Osteoblast (primary cell): ENCODE measurements at regions not wholly inside any gene's neighbourhood (a gene's known extent, or its start where the extent isn't known, plus 50 kb on each side); places are given as distances from the start of the nearest gene placed in this dataset.

Source experiments
- DNase-seq: peaks from one replicate; pipeline ENCODE4 v3.0.0; 2011; ENCODE audit warnings: low spot score, mixed read lengths; ENCODE audit not compliant: insufficient read length; ENCODE audit errors: missing footprints
- H2AFZ ChIP-seq: 2 replicates; pipeline ENCODE4 v1.6.0; 2011; ENCODE audit warnings: mild to moderate bottlenecking, low read length
- H3K27ac ChIP-seq: 2 replicates; pipeline ENCODE4 v1.5.1; 2011; ENCODE audit warnings: mild to moderate bottlenecking, low read depth, low read length, moderate library complexity
- H3K27me3 ChIP-seq: 2 replicates; pipeline ENCODE4 v1.6.0; 2012; ENCODE audit warnings: mild to moderate bottlenecking, control low read depth, inconsistent platforms, low read length, moderate library complexity; ENCODE audit not compliant: insufficient read depth
- H3K36me3 ChIP-seq: 2 replicates; pipeline ENCODE4 v1.5.1; 2011; ENCODE audit warnings: mild to moderate bottlenecking, low read length, control low read depth, moderate library complexity; ENCODE audit not compliant: insufficient read depth
- H3K4me1 ChIP-seq: 2 replicates; pipeline ENCODE4 v1.5.1; 2011; ENCODE audit warnings: mild to moderate bottlenecking, low read length, control low read depth, moderate library complexity; ENCODE audit not compliant: insufficient read depth
- H3K4me2 ChIP-seq: 2 replicates; pipeline ENCODE4 v1.6.0; 2011; ENCODE audit warnings: mild to moderate bottlenecking, low read length; ENCODE audit not compliant: insufficient read depth
- H3K4me3 ChIP-seq: fragments of 200-600 bp; sonication (generic); 3 replicates; pipeline ENCODE4 v1.5.1; 2012; ENCODE audit warnings: mild to moderate bottlenecking, low read length, inconsistent platforms; ENCODE audit not compliant: insufficient read depth
- H3K79me2 ChIP-seq: 2 replicates; pipeline ENCODE4 v1.6.0; 2012; ENCODE audit warnings: mild to moderate bottlenecking, low read length, control low read depth, inconsistent platforms; ENCODE audit not compliant: insufficient read depth
- H3K9me3 ChIP-seq: 2 replicates; pipeline ENCODE4 v1.5.1; 2011; ENCODE audit warnings: low read depth, low read length, control low read depth
- H4K20me1 ChIP-seq: 2 replicates; pipeline ENCODE4 v1.6.0; 2012; ENCODE audit warnings: mild to moderate bottlenecking, low read length, control low read depth; ENCODE audit not compliant: insufficient read depth
- CTCF ChIP-seq: IDR thresholded peaks from 2 replicates; pipeline ENCODE4 v1.5.1; 2011; ENCODE audit warnings: mild to moderate bottlenecking, low read depth, low read length, moderate library complexity; ENCODE audit errors: extremely low read depth

DNA sequence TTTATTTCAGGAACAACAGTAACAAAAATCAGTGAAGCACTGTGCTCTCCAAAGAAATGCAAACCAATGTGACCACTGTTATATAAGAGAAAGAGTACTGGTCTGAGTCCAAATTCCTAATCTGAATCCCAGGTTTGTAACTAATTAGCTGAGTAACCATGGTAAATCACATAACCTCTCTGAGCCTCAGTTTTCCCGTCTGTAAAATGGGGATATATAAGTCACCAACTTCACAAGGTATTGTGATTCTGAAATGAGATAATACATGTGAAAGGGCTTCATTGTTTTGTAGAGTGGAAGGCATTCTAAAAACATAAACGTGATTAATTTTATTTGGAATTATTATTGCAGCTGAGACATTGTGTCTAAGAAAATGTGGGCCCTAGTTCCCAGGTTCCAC, 91.3 kb upstream of the YPEL5 start:
- H3K79me2 ChIP-seq: no peaks in the 10 kb centered on the region
- DNase-seq: no peak
- no peak overlapping the region for H2AFZ ChIP-seq
- no peaks in the 10 kb centered on the region for H4K20me1 ChIP-seq
- H3K4me1 ChIP-seq: no peaks in the 10 kb centered on the region
- no peak overlapping the region for H3K4me3 ChIP-seq
- H3K36me3 ChIP-seq: no peaks in the 10 kb centered on the region
- TF ChIP-seq CTCF: no peak
- H3K4me2 ChIP-seq: no peak overlapping the region
- no peak overlapping the region for H3K27ac ChIP-seq
- no peaks in the 10 kb centered on the region for H3K9me3 ChIP-seq
- no peaks in the 10 kb centered on the region for H3K27me3 ChIP-seq

DNA sequence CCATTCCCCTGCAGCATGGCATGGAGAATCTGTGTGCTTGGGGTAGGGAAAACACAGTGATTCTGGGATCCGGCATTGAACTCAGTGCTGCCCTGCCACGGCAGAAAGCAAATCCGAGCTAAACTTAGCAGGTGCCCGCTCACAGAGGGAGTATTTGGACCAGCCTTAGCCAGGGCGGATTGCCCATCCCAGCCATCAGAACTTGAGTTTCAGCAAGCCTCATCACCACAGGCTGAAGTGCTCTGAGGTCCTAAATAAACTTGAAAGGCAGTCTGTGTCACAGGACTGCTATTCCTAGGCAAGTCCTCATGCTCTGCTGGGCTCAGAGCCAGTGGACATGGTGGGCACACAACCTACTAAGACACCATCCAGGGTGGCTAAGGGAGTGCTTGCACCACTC, 86.2 kb upstream of the YPEL5 start:
- no peaks in the 10 kb centered on the region for H3K9me3 ChIP-seq
- H4K20me1 ChIP-seq: no peaks in the 10 kb centered on the region
- no peaks in the 10 kb centered on the region for H3K79me2 ChIP-seq
- no peaks in the 10 kb centered on the region for H3K36me3 ChIP-seq
- no peak for DNase-seq
- no peak overlapping the region for H3K4me3 ChIP-seq
- no peaks in the 10 kb centered on the region for H3K27me3 ChIP-seq
- H3K4me2 ChIP-seq: no peak overlapping the region
- no peak overlapping the region for H2AFZ ChIP-seq
- no peaks in the 10 kb centered on the region for H3K4me1 ChIP-seq
- H3K27ac ChIP-seq: no peak overlapping the region
- no peak for TF ChIP-seq CTCF

DNA sequence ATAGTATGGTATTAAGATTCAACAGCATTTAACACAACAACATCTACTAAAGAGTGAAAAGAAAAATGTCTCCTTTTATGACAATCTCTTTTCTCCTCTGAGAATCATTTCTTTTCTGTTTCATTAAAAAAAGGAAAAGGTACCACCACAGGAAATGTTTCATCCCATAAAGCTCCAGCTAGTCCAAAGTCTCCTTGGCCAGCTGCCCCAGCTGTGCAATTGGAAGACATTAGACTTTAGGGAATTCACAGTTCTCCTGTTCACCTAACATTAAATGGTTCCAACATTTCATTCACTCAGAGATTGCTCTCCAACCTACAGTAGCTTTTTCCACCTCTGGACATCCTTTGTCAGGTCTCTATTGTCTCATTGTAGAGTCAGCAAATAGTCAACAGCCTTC, 78.7 kb upstream of the YPEL5 start:
- H3K4me3 ChIP-seq: no peak overlapping the region
- peaks cover 3% of the 10 kb centered on the region for H3K27me3 ChIP-seq
- H3K4me1 ChIP-seq: no peaks in the 10 kb centered on the region
- no peaks in the 10 kb centered on the region for H3K9me3 ChIP-seq
- H4K20me1 ChIP-seq: no peaks in the 10 kb centered on the region
- no peak for TF ChIP-seq CTCF
- no peaks in the 10 kb centered on the region for H3K79me2 ChIP-seq
- H3K4me2 ChIP-seq: no peak overlapping the region
- no peak overlapping the region for H3K27ac ChIP-seq
- H3K36me3 ChIP-seq: no peaks in the 10 kb centered on the region
- no peak overlapping the region for H2AFZ ChIP-seq
- DNase-seq: no peak

- H3K9me3 ChIP-seq: no peaks in the 10 kb centered on the region
- DNase-seq: peak; percentile 89
- H3K4me2 ChIP-seq: no peak overlapping the region
- no peaks in the 10 kb centered on the region for H3K36me3 ChIP-seq
- no peak overlapping the region for H3K4me3 ChIP-seq
- peaks cover 13% of the 10 kb centered on the region for H3K27me3 ChIP-seq
- peak; percentile 85 for TF ChIP-seq CTCF
- no peaks in the 10 kb centered on the region for H4K20me1 ChIP-seq
- H2AFZ ChIP-seq: no peak overlapping the region
- H3K4me1 ChIP-seq: no peaks in the 10 kb centered on the region
- no peak overlapping the region for H3K27ac ChIP-seq
- no peaks in the 10 kb centered on the region for H3K79me2 ChIP-seq
Measured at GRCh38 chr2:30072250-30072842, 74.5 kb upstream of the YPEL5 start.
